Mesenchymal stem cell (in vitro differentiated cells and primary cell): ENCODE measurements at regions not wholly inside any gene's neighbourhood (a gene's known extent, or its start where the extent isn't known, plus 50 kb on each side); places are given as distances from the start of the nearest gene placed in this dataset.

Source experiments
- DNase-seq: peaks from one replicate; pipeline ENCODE4 v3.0.0-alpha.2; 2013
- H2AFZ ChIP-seq: one replicate; pipeline ENCODE4 v1.6.1; 2013; ENCODE audit warnings: low read depth, mild to moderate bottlenecking, control low read depth, inconsistent platforms, low read length, moderate library complexity
- H2AK5ac ChIP-seq: 2 replicates; pipeline ENCODE4 v1.6.1; 2013; ENCODE audit warnings: low read length, moderate library complexity, mild to moderate bottlenecking, inconsistent platforms; ENCODE audit not compliant: severe bottlenecking
- H2BK120ac ChIP-seq: one replicate; pipeline ENCODE4 v1.6.1; 2013; ENCODE audit warnings: low read depth, mild to moderate bottlenecking, inconsistent platforms, low read length, moderate library complexity
- H2BK12ac ChIP-seq, 2 experiments: one replicate each; pipeline ENCODE4 v1.6.1; 2013; ENCODE audit warnings: inconsistent platforms in 2 of 2, low read length in 2 of 2, mild to moderate bottlenecking in 2 of 2, moderate library complexity in 2 of 2, control low read depth in 1 of 2
- H2BK15ac ChIP-seq: one replicate; pipeline ENCODE4 v1.6.1; 2013; ENCODE audit warnings: mild to moderate bottlenecking, low read depth, inconsistent platforms; ENCODE audit not compliant: poor library complexity, severe bottlenecking
- H2BK5ac ChIP-seq: 2 replicates; pipeline ENCODE4 v1.6.1; 2013; ENCODE audit warnings: low read depth, mild to moderate bottlenecking, low read length, control low read depth, inconsistent platforms; ENCODE audit not compliant: poor library complexity, severe bottlenecking
- H3K14ac ChIP-seq, 2 experiments: one replicate each; pipeline ENCODE4 v1.6.1; 2013; ENCODE audit warnings: inconsistent platforms in 2 of 2, low read length in 2 of 2, control low read depth in 1 of 2, mild to moderate bottlenecking in 1 of 2, moderate library complexity in 1 of 2
- H3K18ac ChIP-seq, 2 experiments: one replicate each; pipeline ENCODE4 v1.6.1; 2013; ENCODE audit warnings: inconsistent platforms in 2 of 2, low read length in 2 of 2, control low read depth in 1 of 2, low read depth in 1 of 2, mild to moderate bottlenecking in 1 of 2
- H3K23ac ChIP-seq, 2 experiments: one replicate each; pipeline ENCODE4 v1.6.1; 2013; ENCODE audit warnings: inconsistent platforms in 2 of 2, low read length in 2 of 2, mild to moderate bottlenecking in 2 of 2, moderate library complexity in 2 of 2, control low read depth in 1 of 2
- H3K27ac ChIP-seq: 2 replicates; pipeline ENCODE4 v1.5.1; 2013; ENCODE audit warnings: mild to moderate bottlenecking, moderate library complexity, low read length, control low read depth, inconsistent platforms; ENCODE audit not compliant: poor library complexity, severe bottlenecking
- H3K27me3 ChIP-seq, 2 experiments: 2 replicates each; pipeline versions ENCODE4 v1.6.1 to v1.7.0; 2013; ENCODE audit warnings: low read length in 2 of 2, mild to moderate bottlenecking in 2 of 2, moderate library complexity in 2 of 2, control low read depth in 1 of 2, inconsistent platforms in 1 of 2; ENCODE audit not compliant: control insufficient read depth in 1 of 2, insufficient read depth in 1 of 2
- H3K36me3 ChIP-seq, 2 experiments: 2 replicates each; pipeline versions ENCODE4 v1.6.1 to v1.7.0; 2013; ENCODE audit warnings: low read length in 2 of 2, control low read depth in 1 of 2, inconsistent platforms in 1 of 2, low read depth in 1 of 2, mild to moderate bottlenecking in 1 of 2; ENCODE audit not compliant: insufficient read depth in 2 of 2, control insufficient read depth in 1 of 2
- H3K4ac ChIP-seq, 2 experiments: one replicate each; pipeline ENCODE4 v1.6.1; 2013; ENCODE audit warnings: inconsistent platforms in 2 of 2, low read length in 2 of 2, mild to moderate bottlenecking in 2 of 2, moderate library complexity in 2 of 2, control low read depth in 1 of 2, low read depth in 1 of 2
- H3K4me1 ChIP-seq: 2 replicates; pipeline ENCODE4 v1.6.1; 2013; ENCODE audit warnings: low read depth, low read length, control low read depth; ENCODE audit not compliant: control insufficient read depth, insufficient read depth
- H3K4me2 ChIP-seq: 2 replicates; pipeline ENCODE4 v1.6.1; 2013; ENCODE audit warnings: low read length, mild to moderate bottlenecking, inconsistent platforms; ENCODE audit not compliant: poor library complexity, severe bottlenecking
- H3K4me3 ChIP-seq, 2 experiments: 2 replicates each; pipeline versions ENCODE4 v1.5.1 to v1.7.0; 2013; ENCODE audit warnings: low read length in 2 of 2, mild to moderate bottlenecking in 2 of 2, control low read depth in 1 of 2, low read depth in 1 of 2; ENCODE audit not compliant: insufficient read depth in 1 of 2
- H3K79me1 ChIP-seq: replicated peaks from 2 replicates; pipeline ENCODE4 v1.6.1; 2013; ENCODE audit warnings: mild to moderate bottlenecking, control low read depth, low read length, inconsistent platforms; ENCODE audit not compliant: poor library complexity, severe bottlenecking
- H3K9ac ChIP-seq: 2 replicates; pipeline ENCODE4 v1.7.0; 2013; ENCODE audit warnings: mild to moderate bottlenecking, low read length, moderate library complexity
- H3K9me3 ChIP-seq: 2 replicates; pipeline ENCODE4 v1.7.0; 2013; ENCODE audit warnings: mild to moderate bottlenecking, low read length; ENCODE audit not compliant: control insufficient read depth
- H4K8ac ChIP-seq: one replicate; pipeline ENCODE4 v1.6.1; 2013; ENCODE audit warnings: inconsistent platforms, mild to moderate bottlenecking, low read length, moderate library complexity
- H4K91ac ChIP-seq: one replicate; pipeline ENCODE4 v1.6.1; 2013; ENCODE audit warnings: mild to moderate bottlenecking, low read length, inconsistent platforms
- WGBS: methylation state at CpG from one replicate; pipeline ENCODE4 v1.1.7; 2013; ENCODE audit warnings: mixed read lengths; 5-methylcytosine and 5-hydroxymethylcytosine counted together

DNA sequence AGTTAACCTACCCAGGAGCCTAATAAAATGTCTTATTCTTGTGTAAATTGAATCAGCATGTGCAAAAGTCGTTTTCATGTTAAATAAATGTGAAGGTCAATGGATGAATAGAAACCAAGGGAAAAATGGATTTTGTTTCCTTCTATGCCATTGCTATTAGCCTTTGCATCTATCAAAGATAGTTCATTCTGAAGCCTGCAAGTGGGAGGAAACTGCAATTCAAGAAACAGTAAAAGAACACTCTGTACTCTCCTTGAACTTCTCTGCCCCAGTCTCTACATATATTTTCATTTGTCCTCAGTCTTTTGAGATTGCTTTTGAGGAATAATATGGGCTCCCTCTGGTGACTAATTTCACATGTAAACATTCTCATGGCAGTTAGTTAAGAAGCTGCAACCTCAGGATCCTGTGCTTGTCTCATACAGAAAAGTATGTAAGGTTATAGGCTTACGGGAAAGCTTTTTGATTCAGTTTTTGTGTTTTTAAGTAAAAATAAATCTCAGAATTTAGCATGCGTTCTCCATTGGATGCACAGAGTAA is 1590.0 kb upstream of the LRRTM1 start:
- Histone ChIP-seq H4K8ac (no peak overlapping the region), H3K4me2 (no peak overlapping the region), H2AFZ (no peak overlapping the region), H3K23ac (no peak overlapping the region), H3K18ac (no peak overlapping the region), H3K79me1 (no peaks in the 10 kb centered on the region), H2AK5ac (no peak overlapping the region), H3K9ac (no peak overlapping the region), H3K4me1 (no peaks in the 10 kb centered on the region), H3K4me3 (no peak overlapping the region), H3K4ac (no peak overlapping the region), H4K91ac (no peak overlapping the region), H3K27ac (no peak overlapping the region), H3K14ac (no peak overlapping the region), H3K27me3 (no peaks in the 10 kb centered on the region), H2BK5ac (no peak overlapping the region), H2BK12ac (no peak overlapping the region), H3K9me3 (no peaks in the 10 kb centered on the region), H3K36me3 (no peaks in the 10 kb centered on the region), H2BK120ac (no peak overlapping the region), H2BK15ac (no peak overlapping the region)
- peak; percentile 20 for DNase-seq
- 38% methylated on average over 1 of the region's 3 CpGs for WGBS

DNA sequence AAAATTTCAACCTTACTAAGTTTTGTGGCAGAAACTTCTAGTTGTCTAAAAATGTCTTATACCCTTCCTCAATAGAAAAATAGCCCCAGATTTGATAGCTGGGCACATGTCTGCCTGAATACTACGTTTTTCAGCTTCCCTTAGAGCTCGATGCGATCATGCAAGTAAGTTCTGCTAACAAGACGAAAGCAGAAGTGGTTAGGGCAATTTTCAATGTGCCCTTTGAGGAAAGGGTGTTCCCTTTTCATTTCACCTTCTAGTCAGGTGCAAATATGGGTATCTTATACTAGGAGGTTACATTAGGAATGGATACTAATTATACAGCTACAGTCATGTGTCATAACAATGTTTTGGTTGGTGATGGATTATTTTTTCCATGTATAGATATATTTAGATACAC is 1572.1 kb upstream of the LRRTM1 start:
- no peak overlapping the region for H2AK5ac ChIP-seq
- H4K8ac ChIP-seq, result no peak overlapping the region
- H3K23ac ChIP-seq, result no peak overlapping the region
- H3K14ac ChIP-seq, result no peak overlapping the region
- no peak overlapping the region for H3K4ac ChIP-seq
- H3K27me3 ChIP-seq, result no peaks in the 10 kb centered on the region
- H2BK15ac ChIP-seq, result no peak overlapping the region
- no peaks in the 10 kb centered on the region for H3K4me1 ChIP-seq
- no peak overlapping the region for H3K4me3 ChIP-seq
- H2BK5ac ChIP-seq, result no peak overlapping the region
- H3K4me2 ChIP-seq, result no peak overlapping the region
- H2BK12ac ChIP-seq, result no peak overlapping the region
- H3K18ac ChIP-seq, result no peak overlapping the region
- WGBS, result 71% methylated on average over 4 of the region's 4 CpGs
- peaks cover 6% of the 10 kb centered on the region for H3K9me3 ChIP-seq
- no peak overlapping the region for H4K91ac ChIP-seq
- no peak for DNase-seq
- H2AFZ ChIP-seq, result no peak overlapping the region
- no peak overlapping the region for H2BK120ac ChIP-seq
- no peak overlapping the region for H3K27ac ChIP-seq
- H3K9ac ChIP-seq, result no peak overlapping the region
- H3K79me1 ChIP-seq, result no peaks in the 10 kb centered on the region
- no peaks in the 10 kb centered on the region for H3K36me3 ChIP-seq

DNA sequence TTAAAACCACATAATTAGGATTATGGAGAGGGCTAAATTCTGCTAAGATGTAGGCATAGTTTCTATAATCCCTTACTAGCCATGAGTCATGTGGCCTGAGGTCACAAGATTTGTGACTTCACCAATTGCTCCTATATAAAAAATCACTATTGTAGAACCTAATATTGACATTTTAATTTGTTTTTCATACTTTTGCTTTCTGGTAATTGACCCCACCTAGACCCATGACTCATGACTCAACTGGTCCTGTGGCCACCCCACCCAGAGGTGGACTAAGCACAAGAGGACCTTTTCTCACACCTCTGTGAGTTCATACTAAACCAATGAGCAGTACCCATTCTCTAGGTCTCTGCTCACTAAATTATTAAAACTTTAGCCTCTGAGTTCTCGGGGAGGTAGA is 1567.5 kb upstream of the LRRTM1 start:
- no peak overlapping the region for H2BK120ac ChIP-seq
- no peak overlapping the region for H3K9ac ChIP-seq
- DNase-seq, result no peak
- H3K9me3 ChIP-seq, result peaks cover 9% of the 10 kb centered on the region
- no peak overlapping the region for H3K14ac ChIP-seq
- H3K36me3 ChIP-seq, result no peaks in the 10 kb centered on the region
- H3K27me3 ChIP-seq, result no peaks in the 10 kb centered on the region
- H2BK15ac ChIP-seq, result no peak overlapping the region
- H2BK12ac ChIP-seq, result no peak overlapping the region
- H3K27ac ChIP-seq, result no peak overlapping the region
- H3K4me2 ChIP-seq, result no peak overlapping the region
- no peak overlapping the region for H4K8ac ChIP-seq
- H3K4me1 ChIP-seq, result no peaks in the 10 kb centered on the region
- no peaks in the 10 kb centered on the region for H3K79me1 ChIP-seq
- no peak overlapping the region for H3K4me3 ChIP-seq
- no peak overlapping the region for H2BK5ac ChIP-seq
- no peak overlapping the region for H3K4ac ChIP-seq
- no peak overlapping the region for H3K23ac ChIP-seq
- WGBS, result 100% methylated on average over 1 of the region's 1 CpG
- no peak overlapping the region for H2AK5ac ChIP-seq
- no peak overlapping the region for H3K18ac ChIP-seq
- no peak overlapping the region for H2AFZ ChIP-seq
- H4K91ac ChIP-seq, result no peak overlapping the region

DNA sequence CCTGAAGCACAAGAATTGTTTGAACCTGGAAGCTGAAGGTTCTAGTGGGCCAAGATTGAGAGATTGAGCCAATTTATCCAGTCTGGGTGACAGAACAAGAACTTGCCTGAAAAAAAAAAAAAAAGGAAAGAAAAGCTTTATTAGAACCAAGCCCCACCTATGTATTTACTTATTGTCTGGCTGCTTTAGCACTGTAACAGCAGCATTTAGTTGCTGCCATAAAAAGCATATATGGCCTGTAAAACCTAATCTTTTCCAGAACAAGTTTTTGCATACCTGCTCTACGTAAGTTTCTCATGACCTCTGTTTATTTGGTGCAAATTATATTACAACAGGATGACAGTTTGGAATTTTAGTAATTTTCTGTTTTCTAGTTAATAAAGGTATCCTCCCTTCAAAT is 1565.6 kb upstream of the LRRTM1 start:
- Histone ChIP-seq H2AK5ac (no peak overlapping the region), H3K4me2 (no peak overlapping the region)
- no CpG with 5 or more reads among the region's 1 CpG for WGBS

More for the DNA sequence above, 1565.6 kb upstream of the LRRTM1 start:
- Histone ChIP-seq H4K8ac (no peak overlapping the region), H4K91ac (no peak overlapping the region), H3K4me3 (no peak overlapping the region), H3K79me1 (no peaks in the 10 kb centered on the region), H3K4me1 (no peaks in the 10 kb centered on the region), H3K9ac (no peak overlapping the region), H3K4ac (no peak overlapping the region), H3K18ac (no peak overlapping the region), H2BK12ac (no peak overlapping the region), H2BK5ac (no peak overlapping the region), H3K27ac (no peak overlapping the region), H3K23ac (no peak overlapping the region), H3K9me3 (peaks cover 9% of the 10 kb centered on the region), H2BK120ac (no peak overlapping the region), H3K27me3 (no peaks in the 10 kb centered on the region), H3K36me3 (no peaks in the 10 kb centered on the region), H3K14ac (no peak overlapping the region), H2AFZ (no peak overlapping the region), H2BK15ac (no peak overlapping the region)
- no peak for DNase-seq
